GM21576 (cell line): ENCODE measurements at regions not wholly inside any gene's neighbourhood (a gene's known extent, or its start where the extent isn't known, plus 50 kb on each side); places are given as distances from the start of the nearest gene placed in this dataset.

Experiments
- ATAC-seq: cut with Tn5 transposase; IDR thresholded peaks from one replicate; pipeline ENCODE4 v1.9.1; 2021; ENCODE audit warnings: mild to moderate bottlenecking, moderate library complexity; ENCODE audit not compliant: unreplicated experiment

- ATAC-seq: no peak
These were observed 445.9 kb downstream of the MCTP2 start for GRCh38 chr15:94677202-94677790.

- no peak for ATAC-seq
These were observed 450.8 kb downstream of the MCTP2 start for GRCh38 chr15:94682171-94682570.

GRCh38 chr15:94683902-94684301, 452.5 kb downstream of the MCTP2 start:
- ATAC-seq: no peak

- ATAC-seq: no peak
These were observed 459.8 kb downstream of the MCTP2 start for GRCh38 chr15:94691169-94691568.

GRCh38 chr15:94692710-94693109, 461.3 kb downstream of the MCTP2 start:
- no peak for ATAC-seq

- ATAC-seq: no peak
These were observed 468.9 kb downstream of the MCTP2 start for GRCh38 chr15:94700211-94700610.

GRCh38 chr15:94701281-94701985, 470.1 kb downstream of the MCTP2 start:
- no peak for ATAC-seq

- no peak for ATAC-seq
These were observed 472.2 kb downstream of the MCTP2 start for GRCh38 chr15:94703596-94703995.

GRCh38 chr15:94704421-94704820, 473.1 kb downstream of the MCTP2 start:
- no peak for ATAC-seq

GRCh38 chr15:94704946-94705345, 473.6 kb downstream of the MCTP2 start:
- no peak for ATAC-seq

- no peak for ATAC-seq
These were observed 478.0 kb downstream of the MCTP2 start for GRCh38 chr15:94709319-94709718.

GRCh38 chr15:94722024-94722636, 490.8 kb downstream of the MCTP2 start:
- no peak for ATAC-seq

- ATAC-seq: no peak
These were observed 492.4 kb downstream of the MCTP2 start for GRCh38 chr15:94723801-94724200.

GRCh38 chr15:94731286-94731685, 499.9 kb downstream of the MCTP2 start:
- no peak for ATAC-seq

- ATAC-seq: no peak
These were observed 503.1 kb downstream of the MCTP2 start for GRCh38 chr15:94734460-94734859.

- ATAC-seq: no peak
These were observed 504.9 kb downstream of the MCTP2 start for GRCh38 chr15:94736236-94736635.

GRCh38 chr15:94739639-94740038, 508.3 kb downstream of the MCTP2 start:
- no peak for ATAC-seq

GRCh38 chr15:94740469-94740868, 509.1 kb downstream of the MCTP2 start:
- no peak for ATAC-seq

- ATAC-seq: no peak
These were observed 512.3 kb downstream of the MCTP2 start for GRCh38 chr15:94743668-94744067.

GRCh38 chr15:94744080-94744793, 512.9 kb downstream of the MCTP2 start:
- ATAC-seq: no peak

- no peak for ATAC-seq
These were observed 514.0 kb downstream of the MCTP2 start for GRCh38 chr15:94745371-94745770.

- no peak for ATAC-seq
These were observed 516.1 kb downstream of the MCTP2 start for GRCh38 chr15:94747510-94747909.
